OCI-LY7 (cell line): ENCODE measurements at regions not wholly inside any gene's neighbourhood (a gene's known extent, or its start where the extent isn't known, plus 50 kb on each side); places are given as distances from the start of the nearest gene placed in this dataset.

Experiments
- CTCF ChIP-seq: fragments of 200-600 bp; sonication (generic); conservative IDR thresholded peaks from 2 replicates; pipeline ENCODE4 v1.5.1; 2014; ENCODE audit warnings: mild to moderate bottlenecking, antibody characterized with exemption, low read length, moderate library complexity, mixed read lengths
- EZH2phosphoT487 ChIP-seq: fragments of 200-600 bp; sonication (generic); IDR thresholded peaks from 2 replicates; pipeline ENCODE4 v1.6.1; 2018; ENCODE audit warnings: low read depth, borderline replicate concordance, mild to moderate bottlenecking, mixed run types, antibody characterized with exemption, low read length, moderate library complexity, mixed read lengths

GRCh38 chr7:68792351-68792750, 805.9 kb upstream of the AUTS2 start:
- TF ChIP-seq CTCF: no peak
- no peak for TF ChIP-seq EZH2phosphoT487
